Urinary bladder (tissue), 3 donors: ENCODE measurements at regions not wholly inside any gene's neighbourhood (a gene's known extent, or its start where the extent isn't known, plus 50 kb on each side); places are given as distances from the start of the nearest gene placed in this dataset.

Source experiments
- DNase-seq: peaks from one replicate; pipeline ENCODE4 v3.0.0-alpha.2; 2015; ENCODE audit errors: extremely low spot score
- H3K27ac ChIP-seq: one replicate; pipeline ENCODE4 v1.5.1; 2013; ENCODE audit warnings: low read depth, mild to moderate bottlenecking, moderate library complexity
- H3K36me3 ChIP-seq: one replicate; pipeline ENCODE4 v1.6.1; 2013; ENCODE audit warnings: mild to moderate bottlenecking, moderate library complexity; ENCODE audit not compliant: insufficient read depth
- H3K4me1 ChIP-seq: one replicate; pipeline ENCODE4 v1.6.1; 2013; ENCODE audit warnings: mild to moderate bottlenecking, moderate library complexity; ENCODE audit not compliant: insufficient read depth
- H3K4me3 ChIP-seq: one replicate; pipeline ENCODE4 v1.5.1; 2013; ENCODE audit warnings: low read depth, low read length
- WGBS: extraction: QIAGEN DNeasy Blood & Tissue Kit; methylation state at CpG from one replicate; pipeline ENCODE4 v1.1.7; 2013; 5-methylcytosine and 5-hydroxymethylcytosine counted together
- donor health status: healthy with polysubstance abuse.
- donor health status: healthy.

- H3K4me3 ChIP-seq, result no peak overlapping the region
- 65% methylated on average over 1 of the region's 1 CpG for WGBS
- no peaks in the 10 kb centered on the region for H3K36me3 ChIP-seq
- H3K4me1 ChIP-seq, result no peaks in the 10 kb centered on the region
- no peak for DNase-seq
- H3K27ac ChIP-seq, result no peak overlapping the region
Observed at GRCh38 chr3:168653255-168653654, 557.5 kb upstream of the GOLIM4 start.

- Histone ChIP-seq H3K27ac (no peak overlapping the region), H3K4me3 (no peak overlapping the region), H3K4me1 (no peaks in the 10 kb centered on the region), H3K36me3 (peaks cover 1% of the 10 kb centered on the region)
- DNase-seq, result no peak
- 89% methylated on average over 3 of the region's 3 CpGs for WGBS
Observed at GRCh38 chr3:168648321-168648720, 552.6 kb upstream of the GOLIM4 start.

GRCh38 chr3:168647582-168647981 is 551.9 kb upstream of the GOLIM4 start:
- DNase-seq, result no peak

DNA sequence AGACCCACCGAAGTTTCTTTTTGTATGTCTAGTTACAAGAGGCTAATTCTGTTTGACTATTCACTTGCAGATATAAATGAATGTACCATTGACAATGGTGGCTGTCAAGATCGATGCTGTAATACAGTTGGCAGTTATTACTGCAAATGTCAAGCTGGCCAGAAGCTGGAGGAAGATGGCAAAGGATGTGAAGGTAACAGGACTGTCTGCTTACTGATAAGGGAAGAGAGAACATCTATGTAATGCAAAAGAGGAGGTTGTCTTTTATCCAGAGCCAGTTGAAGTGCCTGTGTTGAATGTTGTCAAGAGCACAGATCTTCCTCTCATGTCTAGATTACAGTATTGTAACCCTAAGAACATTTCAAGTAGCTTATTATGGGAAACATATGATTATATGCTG is 549.5 kb upstream of the GOLIM4 start:
- Histone ChIP-seq H3K4me1 (no peaks in the 10 kb centered on the region), H3K36me3 (peaks cover 1% of the 10 kb centered on the region), H3K27ac (no peak overlapping the region), H3K4me3 (no peak overlapping the region)
- DNase-seq, result no peak
- WGBS, result 82% methylated on average over 2 of the region's 2 CpGs

More at GRCh38 chr3:168647582-168647981, 551.9 kb upstream of the GOLIM4 start:
- H3K4me3 ChIP-seq, result no peak overlapping the region
- no peak overlapping the region for H3K27ac ChIP-seq
- H3K4me1 ChIP-seq, result no peaks in the 10 kb centered on the region
- peaks cover 1% of the 10 kb centered on the region for H3K36me3 ChIP-seq

DNA sequence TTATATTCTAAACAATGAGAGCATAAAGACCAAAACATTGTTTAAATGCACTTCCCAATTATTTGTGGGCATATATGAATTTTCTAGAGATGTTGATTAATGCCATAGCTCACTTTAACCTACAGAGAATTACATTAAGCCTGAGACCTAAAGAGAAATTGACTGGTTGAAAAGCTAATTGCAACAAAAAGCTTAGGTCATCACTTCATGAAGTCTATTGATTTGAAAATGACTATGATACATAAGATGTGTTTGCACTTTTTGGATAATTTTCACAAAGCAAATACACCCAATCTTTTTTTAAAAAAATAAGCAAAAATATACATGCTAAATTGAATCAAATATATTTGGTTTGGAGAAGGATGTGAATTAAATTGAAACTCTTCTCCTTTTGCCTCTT is 532.8 kb upstream of the GOLIM4 start:
- H3K4me1 ChIP-seq, result no peaks in the 10 kb centered on the region
- H3K4me3 ChIP-seq, result no peak overlapping the region
- no peak overlapping the region for H3K27ac ChIP-seq
- no peak for DNase-seq
- no peaks in the 10 kb centered on the region for H3K36me3 ChIP-seq

DNA sequence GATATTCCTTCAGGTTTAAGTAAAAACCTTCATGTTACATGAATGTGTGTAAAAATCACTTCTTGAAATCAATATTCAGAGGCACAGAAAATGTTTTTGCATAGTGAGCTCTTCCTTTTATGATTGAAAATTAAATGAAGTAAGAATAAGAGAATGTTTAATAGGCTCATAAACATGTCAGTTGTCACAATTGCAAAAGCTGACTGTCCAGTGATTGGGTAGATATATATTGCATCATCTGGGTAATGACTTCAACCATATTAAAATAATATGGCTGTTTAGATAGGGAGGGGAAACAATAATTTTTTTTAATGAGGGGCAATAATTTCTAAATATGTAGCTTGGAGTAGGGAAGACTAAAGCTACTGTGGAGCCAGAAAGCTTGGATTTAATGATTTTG is 529.8 kb upstream of the GOLIM4 start:
- Histone ChIP-seq H3K27ac (no peak overlapping the region), H3K36me3 (no peaks in the 10 kb centered on the region), H3K4me1 (no peaks in the 10 kb centered on the region), H3K4me3 (no peak overlapping the region)
- no peak for DNase-seq

- H3K27ac ChIP-seq, result peak overlapping the region; percentile 5
- no peaks in the 10 kb centered on the region for H3K36me3 ChIP-seq
- DNase-seq, result no peak
- H3K4me1 ChIP-seq, result no peaks in the 10 kb centered on the region
- 93% methylated on average over 1 of the region's 1 CpG for WGBS
- no peak overlapping the region for H3K4me3 ChIP-seq
Observed at GRCh38 chr3:168624892-168625448, 529.2 kb upstream of the GOLIM4 start.

DNA sequence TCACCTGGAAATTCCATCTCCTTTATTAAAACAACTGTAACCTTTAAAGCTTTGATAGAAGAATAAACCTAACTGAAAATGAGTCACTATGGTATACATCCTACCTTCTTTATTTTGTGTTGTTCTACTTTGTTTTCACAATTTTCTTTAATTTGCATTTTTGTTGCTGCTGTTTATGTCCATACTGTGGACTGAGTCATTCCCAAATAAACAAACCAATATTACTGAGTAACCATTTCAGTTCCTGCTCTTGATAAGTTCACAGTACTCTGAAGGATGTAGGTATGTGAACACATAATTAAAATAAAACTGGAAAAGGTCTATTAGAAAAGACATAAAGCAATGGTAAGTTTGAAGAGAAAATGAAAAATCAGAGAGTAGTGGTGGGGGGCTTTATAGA is 528.5 kb upstream of the GOLIM4 start:
- no peaks in the 10 kb centered on the region for H3K36me3 ChIP-seq
- H3K27ac ChIP-seq, result no peak overlapping the region
- H3K4me1 ChIP-seq, result no peaks in the 10 kb centered on the region
- no peak for DNase-seq
- no peak overlapping the region for H3K4me3 ChIP-seq

DNA sequence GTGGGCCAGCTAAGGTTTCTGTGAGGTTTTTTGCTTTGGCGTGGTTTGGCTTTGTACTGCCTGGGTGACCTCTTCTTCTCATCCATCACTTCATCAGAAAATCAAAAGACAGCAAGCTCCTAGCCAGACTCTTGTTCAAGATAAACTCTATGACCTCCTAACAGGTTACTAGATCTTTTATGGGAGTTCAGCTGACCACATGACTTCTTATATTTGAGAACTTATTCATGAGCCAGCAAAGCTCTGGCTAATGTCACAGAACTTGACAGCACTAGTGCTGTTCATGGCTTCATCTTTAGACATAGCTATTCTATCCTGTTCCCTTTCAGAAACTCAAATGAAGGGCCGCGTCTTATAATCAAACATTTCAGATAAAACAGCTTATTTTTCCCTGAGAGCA is 527.1 kb upstream of the GOLIM4 start:
- Histone ChIP-seq H3K36me3 (no peaks in the 10 kb centered on the region), H3K27ac (no peak overlapping the region), H3K4me1 (no peaks in the 10 kb centered on the region), H3K4me3 (no peak overlapping the region)
- no peak for DNase-seq
- 63% methylated on average over 3 of the region's 3 CpGs for WGBS

- Histone ChIP-seq H3K36me3 (no peaks in the 10 kb centered on the region), H3K4me1 (no peaks in the 10 kb centered on the region), H3K4me3 (no peak overlapping the region), H3K27ac (no peak overlapping the region)
- no peak for DNase-seq
- WGBS, result 80% methylated on average over 5 of the region's 5 CpGs
Observed at GRCh38 chr3:168620854-168621253, 525.1 kb upstream of the GOLIM4 start.

GRCh38 chr3:168618827-168619470 is 523.2 kb upstream of the GOLIM4 start:
- Histone ChIP-seq H3K27ac (no peak overlapping the region), H3K4me1 (no peaks in the 10 kb centered on the region), H3K4me3 (no peak overlapping the region), H3K36me3 (no peaks in the 10 kb centered on the region)
- no peak for DNase-seq
- 81% methylated on average over 3 of the region's 3 CpGs for WGBS

GRCh38 chr3:168617658-168618057 is 521.9 kb upstream of the GOLIM4 start:
- Histone ChIP-seq H3K4me3 (no peak overlapping the region), H3K36me3 (no peaks in the 10 kb centered on the region), H3K27ac (no peak overlapping the region), H3K4me1 (no peaks in the 10 kb centered on the region)
- no peak for DNase-seq

GRCh38 chr3:168616915-168617314 is 521.2 kb upstream of the GOLIM4 start:
- Histone ChIP-seq H3K4me3 (no peak overlapping the region), H3K27ac (no peak overlapping the region), H3K4me1 (no peaks in the 10 kb centered on the region), H3K36me3 (no peaks in the 10 kb centered on the region)
- no peak for DNase-seq
- 83% methylated on average over 3 of the region's 3 CpGs for WGBS

GRCh38 chr3:168615493-168616020 is 519.8 kb upstream of the GOLIM4 start:
- H3K27ac ChIP-seq, result no peak overlapping the region
- 52% methylated on average over 2 of the region's 2 CpGs for WGBS
- H3K4me1 ChIP-seq, result no peaks in the 10 kb centered on the region
- H3K4me3 ChIP-seq, result no peak overlapping the region
- no peak for DNase-seq
- H3K36me3 ChIP-seq, result no peaks in the 10 kb centered on the region

- no peaks in the 10 kb centered on the region for H3K36me3 ChIP-seq
- no peak for DNase-seq
- no peak overlapping the region for H3K4me3 ChIP-seq
- no peaks in the 10 kb centered on the region for H3K4me1 ChIP-seq
- no peak overlapping the region for H3K27ac ChIP-seq
- WGBS, result 59% methylated on average over 5 of the region's 5 CpGs
Observed at GRCh38 chr3:168613151-168613550, 517.4 kb upstream of the GOLIM4 start.
